Cardiac septum (tissue), 1 donor: ENCODE measurements at regions not wholly inside any gene's neighbourhood (a gene's known extent, or its start where the extent isn't known, plus 50 kb on each side); places are given as distances from the start of the nearest gene placed in this dataset.
"Not testable (repeated sequence)": the region's sequence is repeated elsewhere in the genome, so short reads cannot be mapped to it uniquely, and the experiment has no call there.

Source experiments
- DNase-seq: peaks from one replicate; pipeline ENCODE4 v3.0.0-alpha.2; 2020; ENCODE audit warnings: low spot score
- intact Hi-C: fragments of 100-400 bp; cut with DNase I; formaldehyde crosslinking; loops from one replicate; pipeline ENCODE4 v1.14.0; 2022
- donor health status: DM: no; HTN: no; CAD: no.

- DNase-seq: no peak
- intact Hi-C loops: no loop called here
Observed at GRCh38 chr1:199073166-199073565, 434.3 kb downstream of the PTPRC start.

GRCh38 chr1:199075792-199076191 is 437.0 kb downstream of the PTPRC start:
- intact Hi-C loops: no loop called here
- no peak for DNase-seq

- DNase-seq: no peak
- intact Hi-C loops: no loop called here
Observed at GRCh38 chr1:199079994-199080393, 441.2 kb downstream of the PTPRC start.

GRCh38 chr1:199081739-199082138 is 442.9 kb downstream of the PTPRC start:
- DNase-seq: no peak
- intact Hi-C loops: no loop called here

DNA sequence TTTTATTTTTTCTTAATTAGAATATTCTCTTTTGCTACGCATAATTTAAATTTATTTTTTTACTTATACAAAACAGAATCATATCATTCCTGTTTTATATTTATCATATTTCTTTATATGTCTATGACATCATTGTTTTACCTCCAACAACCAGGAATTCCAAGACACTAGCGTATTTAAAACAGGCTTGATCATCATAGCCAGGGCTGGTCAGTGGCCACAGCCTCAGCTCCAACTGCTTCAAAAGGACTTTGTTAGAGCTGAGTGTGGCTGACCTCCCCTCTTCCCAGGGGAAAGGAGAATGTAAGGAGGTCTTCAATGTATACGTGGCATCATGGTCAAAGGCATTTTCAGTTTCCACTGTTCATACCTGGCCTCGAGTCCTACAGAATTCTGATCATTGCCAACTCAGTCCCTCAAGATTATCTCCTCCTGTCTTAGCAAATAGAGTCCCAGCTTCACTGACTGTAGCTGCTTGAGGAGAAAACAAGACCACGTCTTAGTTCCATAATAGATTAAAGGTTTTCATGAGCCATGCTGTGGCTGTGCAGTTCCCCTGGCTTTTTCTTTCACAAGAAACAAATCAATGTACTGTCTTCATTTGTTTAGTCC is 444.0 kb downstream of the PTPRC start:
- intact Hi-C loops: no loop called here
- DNase-seq: no peak

- no peak for DNase-seq
- intact Hi-C loops: no loop called here
Observed at GRCh38 chr1:199083680-199084079, 444.8 kb downstream of the PTPRC start.

- DNase-seq: no peak
- intact Hi-C loops: no loop called here
Observed at GRCh38 chr1:199084293-199084692, 445.5 kb downstream of the PTPRC start.

DNA sequence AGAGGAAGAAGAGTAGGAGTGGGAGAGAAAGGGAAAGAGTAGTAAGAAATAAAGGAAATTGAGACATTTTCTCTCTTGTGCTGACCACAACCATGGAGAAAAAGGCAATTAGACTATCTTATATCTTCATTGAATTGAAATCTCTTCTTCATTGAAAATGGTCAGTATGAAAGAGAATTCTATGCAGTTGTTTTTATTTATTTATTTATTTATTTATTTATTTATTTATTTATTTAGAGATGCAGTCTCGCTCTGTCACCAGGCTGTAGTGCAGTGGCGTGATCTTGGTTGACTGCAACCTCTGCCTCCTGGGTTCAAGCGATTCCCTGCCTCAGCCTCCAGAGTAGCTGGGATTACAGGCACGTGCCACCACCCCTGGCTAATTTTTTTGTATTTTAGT is 447.1 kb downstream of the PTPRC start:
- intact Hi-C loops: no loop called here
- no peak for DNase-seq

DNA sequence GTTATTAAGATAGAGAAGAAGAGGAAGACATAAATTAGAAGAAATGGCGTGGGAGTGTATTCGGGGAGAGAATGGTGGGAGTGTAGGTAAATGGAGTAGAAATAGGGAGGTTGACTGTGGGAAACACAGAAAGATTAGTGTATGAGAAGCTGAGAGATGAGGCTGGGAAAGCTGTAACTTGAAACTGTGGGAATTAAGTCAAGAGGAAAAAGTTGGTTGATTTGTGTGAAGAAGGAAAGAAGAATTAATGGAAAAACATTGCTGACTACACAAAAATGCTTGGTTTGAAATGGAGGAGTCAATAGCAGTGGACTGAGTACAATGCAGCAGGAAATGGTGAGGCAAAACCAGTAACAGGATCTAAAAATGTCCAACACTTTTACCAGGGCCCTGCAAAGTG is 448.3 kb downstream of the PTPRC start:
- intact Hi-C loops: no loop called here
- DNase-seq: no peak

DNA sequence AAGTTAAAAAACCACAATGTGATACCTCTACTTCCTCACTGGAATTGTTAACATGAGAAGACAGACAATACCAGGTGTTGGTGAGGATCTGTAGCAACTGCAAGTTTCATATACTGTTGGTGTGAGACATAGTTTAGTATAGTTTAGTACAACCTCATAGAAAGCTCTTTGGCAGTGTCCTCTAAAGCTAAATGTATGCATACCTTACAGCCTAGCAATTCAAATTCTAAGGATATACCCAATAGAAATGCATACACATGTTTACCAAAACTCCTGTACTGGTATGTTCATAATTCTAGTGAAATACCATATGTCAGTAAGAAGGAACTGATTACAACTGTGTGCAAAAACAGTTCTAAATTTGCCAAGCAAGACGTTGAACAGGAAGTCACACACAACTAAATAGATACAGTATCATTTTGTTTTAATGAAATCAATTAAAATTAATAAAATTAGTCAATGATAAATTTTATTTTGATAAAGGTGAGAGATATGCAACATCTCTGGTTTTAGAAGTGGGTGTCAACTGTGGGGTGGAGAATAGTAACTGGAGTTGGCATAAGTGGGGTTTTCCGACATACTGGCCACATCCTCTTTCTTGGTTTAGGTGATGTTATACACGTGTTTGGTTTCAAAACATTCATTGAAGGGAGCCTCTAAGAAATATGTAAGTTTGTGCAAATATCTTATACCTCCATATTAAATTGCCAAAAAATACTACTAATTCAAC is 450.7 kb downstream of the PTPRC start:
- DNase-seq: no peak
- intact Hi-C loops: no loop called here

- intact Hi-C loops, DNase-seq: not testable (repeated sequence)
Observed at GRCh38 chr1:199095628-199096027, 456.8 kb downstream of the PTPRC start.

GRCh38 chr1:199096591-199096990 is 457.8 kb downstream of the PTPRC start:
- DNase-seq: no peak
- intact Hi-C loops: no loop called here

DNA sequence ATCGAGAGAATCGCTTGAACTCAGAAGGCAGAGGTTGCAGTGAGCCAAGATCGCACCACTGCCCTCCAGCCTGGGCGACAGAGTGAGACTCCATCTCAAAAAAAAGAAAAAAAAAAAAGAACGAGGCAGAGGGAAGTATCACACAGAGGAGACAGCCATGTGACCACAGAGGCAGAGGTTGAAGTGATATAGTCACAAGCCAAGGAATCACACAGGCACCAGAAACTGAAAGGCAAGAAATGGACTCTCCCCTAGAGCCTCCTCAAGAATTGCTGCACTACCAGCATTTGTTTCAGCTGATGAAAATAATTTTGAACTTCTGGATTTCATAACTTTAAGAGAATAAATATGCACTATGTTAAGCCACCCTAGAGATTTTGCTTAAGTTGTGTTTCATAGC is 459.6 kb downstream of the PTPRC start:
- no peak for DNase-seq
- intact Hi-C loops: no loop called here

DNA sequence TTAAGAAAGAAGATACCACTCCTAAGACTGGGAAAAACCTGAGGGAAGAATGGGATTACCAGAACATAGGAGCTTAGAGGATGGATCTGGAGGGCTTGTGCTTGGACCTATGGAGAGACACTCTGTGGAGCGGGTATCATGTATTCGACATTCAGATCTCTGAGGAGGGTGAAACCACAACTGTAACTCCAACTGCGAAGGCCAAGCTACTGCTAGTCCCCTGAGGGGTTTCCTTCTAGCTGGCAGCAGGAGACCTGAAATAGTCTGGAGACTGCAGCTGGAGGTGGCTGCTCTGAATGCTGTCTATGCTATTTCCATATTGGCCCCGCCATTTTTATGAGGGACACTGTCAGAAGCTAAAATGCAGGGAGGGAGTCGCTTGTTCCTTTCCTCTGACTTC is 462.3 kb downstream of the PTPRC start:
- DNase-seq: no peak
- intact Hi-C loops: no loop called here

DNA sequence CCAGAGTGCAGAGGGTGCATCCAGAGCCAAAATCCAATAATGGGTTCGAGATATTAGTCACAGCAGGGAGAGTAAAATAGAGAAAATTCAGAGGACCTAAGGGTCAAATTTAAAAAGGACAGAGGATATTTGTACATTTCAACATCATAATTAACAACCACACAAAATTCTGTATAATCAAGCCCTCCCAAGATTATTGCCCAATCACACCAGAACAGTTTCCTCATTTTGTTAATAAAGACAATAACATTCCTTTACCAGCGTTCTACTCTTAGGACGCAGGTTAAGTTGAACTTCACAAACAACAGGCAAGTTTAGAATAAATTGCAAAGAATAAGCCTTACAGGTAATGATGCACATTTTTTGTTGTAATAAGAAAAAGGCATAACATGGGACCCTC is 462.8 kb downstream of the PTPRC start:
- DNase-seq: no peak
- intact Hi-C loops: no loop called here

GRCh38 chr1:199102239-199102638 is 463.4 kb downstream of the PTPRC start:
- DNase-seq: no peak
- intact Hi-C loops: no loop called here

- DNase-seq: no peak
- intact Hi-C loops: no loop called here
Observed at GRCh38 chr1:199109160-199109559, 470.3 kb downstream of the PTPRC start.

- no peak for DNase-seq
- intact Hi-C loops: loop anchor here (10.0 kb wide), 1 partner anchor 338 kb away; no protein-coding TSS in a partner anchor
Observed at GRCh38 chr1:199112365-199112764, 473.5 kb downstream of the PTPRC start.

DNA sequence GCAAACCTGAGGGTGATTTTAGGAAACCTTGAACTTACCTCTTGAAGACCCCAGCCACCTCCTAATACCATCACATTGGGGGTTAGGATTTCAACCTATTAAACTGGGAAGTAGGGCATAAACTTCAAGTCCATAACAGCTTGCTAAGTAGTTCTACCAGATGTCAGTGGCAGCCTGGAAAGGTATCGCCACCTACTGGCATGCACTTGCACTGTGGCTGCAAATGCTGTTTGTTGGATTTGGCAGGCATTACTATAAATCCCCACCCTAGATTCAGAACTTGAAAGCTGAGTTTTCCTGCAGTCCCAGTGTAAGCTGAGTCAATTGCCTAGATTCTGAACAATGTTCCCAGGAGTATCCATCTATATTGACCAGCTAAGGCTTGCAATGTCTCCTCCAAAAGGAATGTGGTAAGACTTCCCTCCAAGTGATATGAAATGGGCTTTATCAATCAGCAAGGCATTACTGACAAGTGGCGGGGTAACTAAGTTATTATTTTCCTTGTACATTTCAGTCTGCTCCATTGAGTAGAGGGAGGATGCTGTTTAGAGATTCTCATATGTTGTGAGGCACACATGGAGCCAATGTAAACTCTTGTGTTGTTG is 474.5 kb downstream of the PTPRC start:
- intact Hi-C loops: loop anchor here (10.0 kb wide), 1 partner anchor 339 kb away; no protein-coding TSS in a partner anchor
- DNase-seq: peak; percentile 80

DNA sequence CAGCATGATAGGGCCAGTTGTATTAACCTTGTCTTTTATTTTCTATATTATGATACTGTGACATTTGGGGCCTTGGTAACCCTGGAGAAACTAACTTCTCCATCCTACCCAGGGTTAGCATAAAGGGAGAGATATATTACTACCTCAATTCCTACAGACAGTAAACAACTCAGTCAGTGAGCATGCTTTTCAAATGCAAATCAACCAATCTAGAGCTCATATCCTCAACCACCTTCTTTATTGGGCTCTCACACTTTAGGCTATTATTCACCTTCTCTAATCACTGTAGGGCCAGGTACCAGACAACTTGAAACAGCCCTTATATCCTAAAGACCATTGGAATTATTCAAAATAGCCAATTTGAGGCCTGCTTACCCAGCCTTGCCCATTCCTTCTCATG is 477.6 kb downstream of the PTPRC start:
- intact Hi-C loops: loop anchor here (10.0 kb wide), 1 partner anchor 342 kb away; no protein-coding TSS in a partner anchor
- no peak for DNase-seq

DNA sequence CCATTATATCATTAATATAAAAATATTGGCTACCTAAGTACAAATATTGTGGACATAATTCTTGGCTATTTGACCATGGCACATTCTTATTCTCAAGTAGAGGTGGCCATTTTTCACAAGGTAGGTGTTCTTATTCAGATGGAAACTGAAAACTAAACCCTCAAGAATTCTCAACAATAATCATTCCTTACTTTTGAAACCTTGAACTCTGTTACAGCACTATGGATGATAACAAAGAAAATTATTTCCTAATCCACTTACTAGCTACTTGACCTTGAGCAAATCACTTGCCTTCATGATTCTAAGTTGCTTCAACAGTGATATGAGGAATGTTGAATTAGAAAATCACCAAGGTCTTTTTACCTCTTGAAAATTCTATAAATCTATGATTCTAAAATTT is 482.2 kb downstream of the PTPRC start:
- intact Hi-C loops: no loop called here
- DNase-seq: no peak
